GM21528 (cell line): ENCODE measurements at regions not wholly inside any gene's neighbourhood (a gene's known extent, or its start where the extent isn't known, plus 50 kb on each side); places are given as distances from the start of the nearest gene placed in this dataset.
"Not testable (repeated sequence)": the region's sequence is repeated elsewhere in the genome, so short reads cannot be mapped to it uniquely, and the experiment has no call there.

Source experiments
- ATAC-seq: cut with Tn5 transposase; IDR thresholded peaks from one replicate; pipeline ENCODE4 v1.9.1; 2021; ENCODE audit warnings: mild to moderate bottlenecking, moderate library complexity; ENCODE audit not compliant: unreplicated experiment, low FRiP score

- no peak for ATAC-seq
These were observed 471.2 kb downstream of the GASK1B start for GRCh38 chr4:157701695-157701994.

- ATAC-seq = no peak
These were observed 471.7 kb downstream of the GASK1B start for GRCh38 chr4:157700898-157701694.

- ATAC-seq = no peak
These were observed 468.9 kb downstream of the GRIA2 start for GRCh38 chr4:157689476-157689875.

GRCh38 chr4:157687971-157688370 is 467.4 kb downstream of the GRIA2 start:
- no peak for ATAC-seq

GRCh38 chr4:157679326-157679725 is 458.8 kb downstream of the GRIA2 start:
- ATAC-seq = not testable (repeated sequence)

GRCh38 chr4:157678478-157678877 is 457.9 kb downstream of the GRIA2 start:
- ATAC-seq = no peak

- no peak for ATAC-seq
These were observed 454.2 kb downstream of the GRIA2 start for GRCh38 chr4:157674699-157675098.

- ATAC-seq = no peak
These were observed 447.3 kb downstream of the GRIA2 start for GRCh38 chr4:157667836-157668235.

GRCh38 chr4:157664726-157665125 is 444.2 kb downstream of the GRIA2 start:
- no peak for ATAC-seq

- no peak for ATAC-seq
These were observed 434.7 kb downstream of the GRIA2 start for GRCh38 chr4:157655096-157655809.

- no peak for ATAC-seq
These were observed 422.7 kb downstream of the GRIA2 start for GRCh38 chr4:157643257-157643656.

- no peak for ATAC-seq
These were observed 413.5 kb downstream of the GRIA2 start for GRCh38 chr4:157634057-157634456.

- no peak for ATAC-seq
These were observed 396.4 kb downstream of the GRIA2 start for GRCh38 chr4:157616741-157617472.

GRCh38 chr4:157607996-157608395 is 387.5 kb downstream of the GRIA2 start:
- ATAC-seq = no peak

- ATAC-seq = no peak
These were observed 380.1 kb downstream of the GRIA2 start for GRCh38 chr4:157600583-157600982.

GRCh38 chr4:157591245-157591644 is 370.7 kb downstream of the GRIA2 start:
- no peak for ATAC-seq

GRCh38 chr4:157590679-157591078 is 370.2 kb downstream of the GRIA2 start:
- no peak for ATAC-seq

- no peak for ATAC-seq
These were observed 367.3 kb downstream of the GRIA2 start for GRCh38 chr4:157587681-157588423.

GRCh38 chr4:157582141-157582540 is 361.6 kb downstream of the GRIA2 start:
- ATAC-seq = no peak

- ATAC-seq = no peak
These were observed 356.2 kb downstream of the GRIA2 start for GRCh38 chr4:157576671-157577217.
